OCI-LY7 (cell line): ENCODE measurements at regions not wholly inside any gene's neighbourhood (a gene's known extent, or its start where the extent isn't known, plus 50 kb on each side); places are given as distances from the start of the nearest gene placed in this dataset.

Experiments
- EZH2phosphoT487 ChIP-seq: fragments of 200-600 bp; sonication (generic); IDR thresholded peaks from 2 replicates; pipeline ENCODE4 v1.6.1; 2018; ENCODE audit warnings: low read depth, borderline replicate concordance, mild to moderate bottlenecking, mixed run types, antibody characterized with exemption, low read length, moderate library complexity, mixed read lengths
- TF ChIP-seq, protein P1 (sequence below): fragments of 200-600 bp; sonication (generic); conservative IDR thresholded peaks from 2 replicates; pipeline ENCODE4 v1.5.1; 2014; ENCODE audit warnings: mild to moderate bottlenecking, antibody characterized with exemption, low read length, moderate library complexity, mixed read lengths

DNA sequence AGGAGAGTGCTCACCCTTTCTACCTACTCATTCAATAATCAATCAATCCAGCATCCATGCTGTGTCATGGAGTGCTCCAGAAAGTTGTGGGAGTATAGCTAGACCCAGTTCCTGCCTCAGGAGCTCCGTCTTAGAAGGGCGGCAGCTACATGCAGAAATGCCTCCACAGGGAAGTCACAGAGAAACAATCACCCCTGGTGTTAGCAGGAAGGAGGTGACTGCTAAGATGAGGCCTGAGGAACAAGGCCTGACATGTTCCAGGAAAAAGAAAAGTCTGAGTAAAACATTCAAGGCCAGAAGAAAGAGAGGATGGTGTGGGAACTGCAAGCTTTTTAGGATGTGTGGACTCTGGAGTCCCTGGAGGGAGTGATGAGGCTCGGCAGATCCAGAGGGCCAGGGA, 142.5 kb upstream of the MAGI3 start:
- TF ChIP-seq, protein P1, sequence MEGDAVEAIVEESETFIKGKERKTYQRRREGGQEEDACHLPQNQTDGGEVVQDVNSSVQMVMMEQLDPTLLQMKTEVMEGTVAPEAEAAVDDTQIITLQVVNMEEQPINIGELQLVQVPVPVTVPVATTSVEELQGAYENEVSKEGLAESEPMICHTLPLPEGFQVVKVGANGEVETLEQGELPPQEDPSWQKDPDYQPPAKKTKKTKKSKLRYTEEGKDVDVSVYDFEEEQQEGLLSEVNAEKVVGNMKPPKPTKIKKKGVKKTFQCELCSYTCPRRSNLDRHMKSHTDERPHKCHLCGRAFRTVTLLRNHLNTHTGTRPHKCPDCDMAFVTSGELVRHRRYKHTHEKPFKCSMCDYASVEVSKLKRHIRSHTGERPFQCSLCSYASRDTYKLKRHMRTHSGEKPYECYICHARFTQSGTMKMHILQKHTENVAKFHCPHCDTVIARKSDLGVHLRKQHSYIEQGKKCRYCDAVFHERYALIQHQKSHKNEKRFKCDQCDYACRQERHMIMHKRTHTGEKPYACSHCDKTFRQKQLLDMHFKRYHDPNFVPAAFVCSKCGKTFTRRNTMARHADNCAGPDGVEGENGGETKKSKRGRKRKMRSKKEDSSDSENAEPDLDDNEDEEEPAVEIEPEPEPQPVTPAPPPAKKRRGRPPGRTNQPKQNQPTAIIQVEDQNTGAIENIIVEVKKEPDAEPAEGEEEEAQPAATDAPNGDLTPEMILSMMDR: no peak
- no peak for TF ChIP-seq EZH2phosphoT487
